IPS-NIHi7 (cell line): ENCODE measurements at regions not wholly inside any gene's neighbourhood (a gene's known extent, or its start where the extent isn't known, plus 50 kb on each side); places are given as distances from the start of the nearest gene placed in this dataset.
"Not testable (repeated sequence)": the region's sequence is repeated elsewhere in the genome, so short reads cannot be mapped to it uniquely, and the experiment has no call there.

Source experiments
- DNase-seq: peaks from one replicate; pipeline ENCODE4 v3.0.0; 2012; ENCODE audit warnings: mixed read lengths; ENCODE audit errors: extremely low spot score

GRCh38 chr5:100017520-100018262, 517.5 kb upstream of the FAM174A start:
- no peak for DNase-seq

GRCh38 chr5:100013305-100013704, 521.9 kb upstream of the FAM174A start:
- DNase-seq: not testable (repeated sequence)

GRCh38 chr5:100011160-100011559, 524.0 kb upstream of the FAM174A start:
- not testable (repeated sequence) for DNase-seq

GRCh38 chr5:100004969-100005368, 530.2 kb upstream of the FAM174A start:
- DNase-seq: no peak

- no peak for DNase-seq
Measured at GRCh38 chr5:99998319-99998718, 536.9 kb upstream of the FAM174A start.

- no peak for DNase-seq
Measured at GRCh38 chr5:99995407-99995806, 539.8 kb upstream of the FAM174A start.

- DNase-seq: no peak
Measured at GRCh38 chr5:99973779-99974178, 561.4 kb upstream of the FAM174A start.

GRCh38 chr5:99955962-99956361, 579.2 kb upstream of the FAM174A start:
- DNase-seq: no peak

GRCh38 chr5:99955006-99955405, 580.2 kb upstream of the FAM174A start:
- DNase-seq: no peak

- no peak for DNase-seq
Measured at GRCh38 chr5:99949969-99950524, 585.1 kb upstream of the FAM174A start.

GRCh38 chr5:99949361-99949760, 585.8 kb upstream of the FAM174A start:
- no peak for DNase-seq

GRCh38 chr5:99948850-99949249, 586.3 kb upstream of the FAM174A start:
- no peak for DNase-seq

GRCh38 chr5:99945478-99946442, 589.4 kb upstream of the FAM174A start:
- no peak for DNase-seq

GRCh38 chr5:99940540-99940939, 594.6 kb upstream of the FAM174A start:
- no peak for DNase-seq

GRCh38 chr5:99936911-99937310, 598.3 kb upstream of the FAM174A start:
- no peak for DNase-seq

- no peak for DNase-seq
Measured at GRCh38 chr5:99929806-99930135, 605.4 kb upstream of the FAM174A start.

- DNase-seq: no peak
Measured at GRCh38 chr5:99929067-99929805, 605.9 kb upstream of the FAM174A start.

GRCh38 chr5:99928490-99928889, 606.7 kb upstream of the FAM174A start:
- no peak for DNase-seq

- no peak for DNase-seq
Measured at GRCh38 chr5:99926463-99926862, 608.7 kb upstream of the FAM174A start.

- DNase-seq: no peak
Measured at GRCh38 chr5:99922386-99922785, 612.8 kb upstream of the FAM174A start.

- DNase-seq: no peak
Measured at GRCh38 chr5:99911971-99912370, 623.2 kb upstream of the FAM174A start.

- DNase-seq: no peak
Measured at GRCh38 chr5:99906776-99907175, 628.4 kb upstream of the FAM174A start.
